ENCODE measurements at regions not wholly inside any gene's neighbourhood (a gene's known extent, or its start where the extent isn't known, plus 50 kb on each side); places are given as distances from the start of the nearest gene placed in this dataset.

DNA sequence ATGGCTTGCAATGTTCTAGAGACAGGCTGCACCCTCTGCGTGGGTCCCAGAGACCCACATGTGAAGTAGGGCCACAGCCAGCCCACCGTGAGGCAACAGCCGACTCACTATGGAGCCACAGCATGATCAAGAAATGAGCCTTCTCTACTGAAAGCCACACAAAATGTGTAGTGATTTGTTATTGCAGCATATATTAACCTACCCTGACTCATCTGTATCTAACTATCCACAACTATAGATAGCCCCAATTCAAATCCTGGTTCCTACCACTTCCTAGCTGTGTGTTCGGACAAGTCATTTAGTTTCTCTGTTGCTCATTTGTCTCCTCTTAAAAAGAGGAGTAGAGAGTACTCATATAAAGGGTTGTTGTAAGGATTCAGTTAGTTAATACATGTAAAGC, 1152.3 kb downstream of the BCL11B start:
- DNase-seq (ENCODE audit: low spot score) = no peak

DNA sequence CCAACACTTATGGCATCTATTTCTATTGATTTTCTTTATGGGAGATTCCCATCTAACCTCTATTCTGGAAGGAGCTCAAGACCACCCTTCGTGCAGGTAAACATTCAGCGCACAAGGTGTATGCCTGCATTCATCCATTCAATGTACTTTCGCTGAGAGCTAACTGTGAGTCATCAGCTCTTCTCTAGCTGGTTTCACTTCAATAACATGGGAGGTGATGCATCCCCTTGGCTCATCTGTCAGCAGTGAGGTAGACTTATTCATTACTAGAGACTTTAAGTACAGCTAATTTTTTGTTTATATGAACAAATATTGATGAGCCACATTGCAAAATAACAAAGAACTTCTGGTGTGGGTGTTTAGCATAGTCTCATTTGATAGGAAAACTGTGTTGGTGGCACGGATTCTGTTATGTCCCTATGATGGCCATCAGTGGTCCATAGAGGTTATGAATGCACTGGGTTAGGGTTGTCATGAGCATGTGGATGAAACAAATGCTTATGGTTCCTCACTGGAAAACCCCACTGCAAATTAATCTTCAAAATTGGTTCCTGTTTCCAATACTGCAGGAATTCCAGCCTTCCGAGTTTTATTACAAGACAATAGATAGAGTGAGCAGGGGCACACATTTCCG, 1151.0 kb downstream of the BCL11B start:
- DNase-seq (ENCODE audit: low spot score) = no peak

DNA sequence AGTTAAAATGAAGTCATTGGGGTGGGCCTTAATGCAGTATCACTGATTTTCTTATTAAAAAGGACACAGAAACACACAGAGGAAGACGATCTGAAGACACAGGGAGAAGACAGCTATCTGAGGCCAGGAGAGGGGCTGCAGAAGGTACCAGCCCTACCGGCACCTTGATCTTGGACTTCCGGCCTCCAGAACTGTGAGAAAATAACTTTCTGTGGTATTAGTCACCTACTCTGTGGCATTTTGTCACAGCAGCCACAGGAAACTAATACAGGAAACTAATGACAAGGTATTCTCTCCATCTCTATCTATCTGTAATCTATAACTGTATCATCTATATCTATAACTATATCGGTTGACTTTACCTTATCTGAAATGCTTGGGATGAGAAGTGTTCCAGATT, 1149.5 kb downstream of the BCL11B start:
- DNase-seq (ENCODE audit: low spot score) = no peak

DNA sequence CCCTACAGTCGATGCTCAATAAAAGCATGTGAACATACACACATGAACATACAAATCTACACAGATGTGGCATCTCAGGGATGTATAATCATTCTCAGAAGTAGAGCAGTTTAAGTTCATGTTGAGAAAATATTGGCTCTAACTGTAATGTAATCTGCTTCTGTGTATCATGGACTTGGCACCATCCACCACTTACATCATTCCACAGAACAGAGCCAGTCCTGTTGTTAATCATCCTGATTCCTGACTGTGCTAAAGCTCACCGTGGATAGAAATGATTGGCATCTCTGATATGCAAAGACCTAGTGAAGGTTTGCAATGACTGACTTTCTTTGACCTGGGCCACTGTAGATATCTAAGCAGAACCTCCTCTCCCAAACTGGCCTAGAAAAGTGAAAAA, 1141.3 kb downstream of the BCL11B start:
- DNase-seq (ENCODE audit: low spot score) = no peak

DNA sequence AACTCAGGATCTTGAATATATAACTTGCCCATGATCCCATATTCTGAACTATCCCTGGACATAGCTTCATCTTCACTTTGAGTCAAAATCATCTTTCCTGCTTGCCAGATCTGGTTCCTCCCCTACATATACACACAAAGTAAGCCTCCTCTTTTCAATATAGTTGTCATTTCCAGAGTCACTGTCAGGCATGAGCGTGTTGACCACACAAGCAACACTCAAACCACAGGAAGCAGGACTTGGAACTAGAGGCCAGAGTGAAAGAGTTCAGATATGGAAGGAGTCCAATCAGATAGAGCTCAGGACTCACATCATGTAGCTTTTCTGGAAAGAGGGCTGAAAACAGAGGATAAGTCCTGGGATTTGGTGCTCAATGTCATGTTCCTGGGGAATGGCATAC, 1140.6 kb downstream of the BCL11B start:
- no peak for DNase-seq (ENCODE audit: low spot score)

DNA sequence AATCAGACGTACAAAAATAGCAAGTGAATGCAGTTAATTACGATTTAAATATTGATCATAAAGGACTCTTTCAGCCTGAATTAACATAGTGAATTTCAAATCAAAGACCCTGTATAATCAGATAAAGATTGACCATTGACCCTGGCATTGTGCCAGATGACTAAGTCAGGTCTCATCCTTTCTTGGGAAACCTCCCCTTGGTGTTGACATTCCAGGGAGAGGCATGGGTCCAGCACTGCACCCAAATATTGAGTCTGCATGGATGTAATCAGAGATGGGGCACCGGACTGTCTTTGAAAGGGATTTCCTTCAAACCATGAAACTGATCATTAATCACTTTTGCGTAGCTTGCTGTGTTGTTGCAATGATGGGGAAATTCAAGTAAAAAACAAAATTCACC, 1138.2 kb downstream of the BCL11B start:
- DNase-seq (ENCODE audit: low spot score) = no peak

DNA sequence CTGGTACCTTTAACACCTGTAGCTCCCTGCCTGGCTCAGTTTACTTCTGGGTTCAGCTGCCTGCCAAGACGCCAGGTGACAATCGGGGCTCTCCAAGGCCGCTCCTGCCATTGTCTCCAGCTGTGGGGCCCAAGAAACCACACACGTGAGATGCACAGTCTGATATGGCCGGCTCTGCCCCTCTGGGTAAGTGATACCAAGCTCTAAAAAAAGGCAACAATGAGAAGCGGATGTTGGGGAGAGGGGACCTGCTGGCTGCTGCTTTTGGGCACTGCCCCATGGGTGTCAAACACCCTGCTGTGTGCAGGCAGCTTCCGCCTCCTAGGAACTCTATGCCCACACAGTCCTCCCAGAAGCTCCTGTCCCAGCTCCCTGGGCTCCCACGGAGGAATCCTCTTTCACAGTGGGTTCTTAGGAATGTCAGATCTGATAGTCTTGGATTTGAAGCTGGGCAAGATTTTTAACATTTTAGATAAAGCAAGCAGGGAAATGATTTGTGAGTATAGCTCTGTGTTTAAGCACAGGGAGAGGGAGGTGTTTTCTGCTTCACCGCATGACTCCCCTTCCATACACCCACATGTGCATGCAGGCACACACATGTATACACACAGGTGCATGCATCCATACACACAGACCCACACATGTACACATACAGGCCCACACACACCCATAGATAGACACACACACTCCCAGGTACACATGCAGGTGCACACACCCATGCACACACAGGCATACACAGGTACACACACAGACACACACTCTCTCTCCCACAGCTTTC, 1135.8 kb downstream of the BCL11B start:
- DNase-seq (ENCODE audit: low spot score) = no peak

DNA sequence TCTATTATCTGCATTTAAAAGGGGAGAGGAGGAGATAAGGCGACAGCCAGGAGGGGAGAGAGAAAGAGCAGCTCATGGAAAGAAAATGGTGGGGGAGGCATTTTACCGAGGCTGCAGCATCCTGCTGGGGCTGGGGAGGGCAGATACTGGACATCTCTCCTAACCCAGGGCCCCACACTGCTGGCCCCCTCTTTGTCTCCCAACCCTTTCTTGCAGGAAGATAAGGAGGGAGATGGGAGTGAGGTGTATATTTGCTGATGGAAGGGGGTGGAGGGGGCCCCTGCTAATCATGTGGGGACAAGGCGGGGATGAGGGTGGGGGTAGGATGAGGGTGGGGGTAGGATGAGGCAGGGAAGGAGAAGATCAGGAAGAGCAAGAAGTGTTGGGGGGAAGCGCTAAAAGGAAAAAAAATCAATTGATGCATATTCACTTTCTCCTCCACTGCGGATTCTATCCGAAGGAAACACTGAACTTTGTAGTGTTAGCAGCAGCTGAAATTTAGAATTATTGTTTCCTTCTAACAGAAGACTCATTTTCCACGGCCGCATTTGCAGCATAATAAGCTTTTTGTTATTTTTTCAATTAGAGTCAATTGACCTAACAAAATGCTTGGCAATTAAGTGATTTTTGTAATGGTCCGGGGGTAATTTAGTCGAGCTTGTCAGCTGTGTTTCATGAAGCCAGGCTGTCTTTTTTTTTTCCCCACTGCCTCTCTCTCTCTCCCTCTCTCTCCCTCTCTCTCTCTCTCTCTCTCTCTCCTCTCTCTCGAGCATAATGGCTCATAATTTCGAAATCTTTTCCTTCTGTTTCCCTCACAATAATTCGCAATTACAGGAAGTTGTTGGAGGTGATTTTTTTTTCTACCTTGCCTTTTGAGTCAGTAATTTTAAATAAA, 1134.6 kb downstream of the BCL11B start:
- no peak for DNase-seq (ENCODE audit: low spot score)

DNA sequence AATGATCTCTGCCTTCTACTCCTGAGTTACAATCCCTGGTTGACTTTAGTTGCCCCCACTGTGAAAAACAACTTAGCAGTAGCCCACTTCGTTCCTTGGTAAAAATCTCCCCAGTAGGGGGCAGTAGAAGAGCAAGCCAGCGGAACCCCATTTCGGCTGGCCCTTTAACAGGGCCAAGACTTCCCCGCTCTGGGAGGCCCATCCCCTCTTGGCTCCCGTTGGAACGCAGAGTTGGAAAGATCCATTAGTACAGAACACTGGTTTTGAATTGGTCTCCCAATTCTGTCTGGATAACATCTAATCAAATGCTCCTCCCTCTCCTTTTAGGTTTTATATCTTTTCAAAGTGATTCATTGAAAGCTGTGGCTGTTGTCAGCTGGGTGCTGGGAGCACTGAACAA, 1133.3 kb downstream of the BCL11B start:
- peak; percentile 17 for DNase-seq (ENCODE audit: low spot score)

DNA sequence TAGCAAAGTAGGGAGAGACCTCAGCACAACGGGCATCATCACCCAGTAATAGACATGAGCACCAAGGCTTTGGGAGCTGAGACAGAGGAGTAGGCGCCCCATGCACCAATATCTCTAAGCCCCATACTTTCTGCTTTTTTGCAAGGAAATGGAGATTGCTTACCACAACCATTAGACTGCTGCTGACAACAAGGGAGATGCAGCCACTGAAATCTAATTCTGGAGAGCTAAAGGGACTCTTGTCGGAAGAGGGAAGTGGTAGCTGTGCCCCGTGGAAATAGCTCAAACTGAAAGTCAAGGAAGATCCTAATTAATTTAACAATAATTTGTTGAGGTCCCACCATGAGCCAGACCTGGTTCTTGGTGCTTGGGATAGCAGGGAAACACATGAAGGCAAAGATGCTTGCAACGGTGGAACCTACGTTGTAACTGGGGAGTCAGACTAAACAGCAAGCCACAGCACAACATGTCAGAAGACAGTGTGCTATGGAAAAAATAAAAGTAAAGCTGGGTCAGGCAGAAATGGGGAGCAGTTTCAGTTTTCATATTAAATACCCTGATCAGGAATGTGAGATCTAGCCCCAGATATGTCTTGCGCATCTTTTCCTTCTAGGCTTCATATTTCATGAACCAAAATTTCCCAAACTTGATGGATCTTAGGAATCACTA, 1131.0 kb downstream of the BCL11B start:
- no peak for DNase-seq (ENCODE audit: low spot score)

DNA sequence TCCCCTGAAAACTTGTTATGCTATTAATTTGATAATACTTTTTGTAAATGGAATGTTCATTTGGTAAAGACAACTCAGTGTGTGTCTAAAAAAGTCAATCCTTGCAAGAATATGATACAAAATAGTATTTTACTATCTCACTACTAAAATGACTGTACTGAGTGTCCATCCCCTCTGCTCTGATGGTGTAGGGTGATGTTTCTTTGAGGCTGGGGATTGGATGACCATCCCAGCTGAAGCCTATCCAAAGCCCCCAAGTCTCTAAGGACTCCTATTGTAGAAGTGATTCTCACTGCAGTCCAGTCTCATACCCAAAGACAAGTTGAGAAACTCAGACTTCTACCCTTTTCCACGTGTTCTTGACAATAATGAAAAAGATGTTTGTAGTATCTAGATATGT, 1128.4 kb downstream of the BCL11B start:
- no peak for DNase-seq (ENCODE audit: low spot score)

DNA sequence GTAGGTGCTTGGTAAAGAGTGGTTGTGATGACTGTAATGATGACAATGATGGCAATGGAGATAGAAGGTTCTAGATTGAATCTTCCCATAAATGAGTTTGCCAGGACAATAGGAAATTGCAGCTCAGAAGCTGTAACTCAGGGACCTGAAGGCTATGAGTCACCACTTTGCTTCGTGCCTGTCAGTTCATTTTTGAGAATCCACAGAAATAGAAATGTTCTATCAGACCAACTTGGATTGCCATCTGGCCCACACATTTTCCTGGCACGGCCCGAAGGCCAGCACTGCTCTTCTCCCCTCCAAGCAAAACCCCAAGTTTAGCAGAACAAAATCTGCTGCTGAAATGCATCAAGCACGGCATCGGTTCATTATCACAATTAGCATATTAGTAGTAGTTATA, 1127.0 kb downstream of the BCL11B start:
- peak; percentile 6 for DNase-seq (ENCODE audit: low spot score)

DNA sequence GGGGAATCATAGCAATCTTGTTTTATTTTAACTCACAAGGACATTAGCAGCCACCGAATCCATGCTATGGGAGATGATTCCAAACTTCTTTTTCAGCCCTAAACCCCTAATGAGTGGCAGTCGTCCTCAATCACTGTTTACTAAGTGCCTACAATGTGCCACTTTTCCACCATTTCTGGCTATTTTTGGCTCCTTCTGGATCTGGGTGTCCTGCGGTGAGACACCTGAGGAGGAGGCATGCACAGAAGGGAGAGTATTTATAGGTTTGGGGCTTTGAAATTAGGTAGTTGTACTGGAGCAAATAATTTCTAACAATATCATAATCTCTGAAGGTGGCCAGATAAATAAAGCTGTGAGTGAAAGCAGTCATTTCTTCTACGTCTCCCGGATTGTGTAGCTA, 1125.6 kb downstream of the BCL11B start:
- DNase-seq (ENCODE audit: low spot score) = no peak

DNA sequence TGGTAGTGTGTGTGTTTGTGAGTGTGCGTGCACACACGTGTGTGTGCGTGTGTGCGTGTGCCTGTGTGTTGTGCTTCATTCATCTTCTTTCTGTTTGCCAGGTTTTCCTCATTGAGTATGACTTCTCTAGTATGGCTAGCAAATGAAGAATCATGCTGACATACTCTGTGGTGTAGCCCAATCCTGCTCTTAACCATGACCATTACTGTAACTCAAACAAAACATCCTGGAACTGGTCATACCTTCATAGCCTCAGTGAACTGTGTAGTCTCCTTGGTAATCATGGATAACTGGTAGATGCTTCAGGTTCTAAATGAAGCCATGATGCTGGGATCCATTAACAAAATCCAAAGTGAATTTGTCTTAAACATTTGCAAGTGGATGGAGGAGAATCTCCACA, 1117.7 kb downstream of the BCL11B start:
- no peak for DNase-seq (ENCODE audit: low spot score)

DNA sequence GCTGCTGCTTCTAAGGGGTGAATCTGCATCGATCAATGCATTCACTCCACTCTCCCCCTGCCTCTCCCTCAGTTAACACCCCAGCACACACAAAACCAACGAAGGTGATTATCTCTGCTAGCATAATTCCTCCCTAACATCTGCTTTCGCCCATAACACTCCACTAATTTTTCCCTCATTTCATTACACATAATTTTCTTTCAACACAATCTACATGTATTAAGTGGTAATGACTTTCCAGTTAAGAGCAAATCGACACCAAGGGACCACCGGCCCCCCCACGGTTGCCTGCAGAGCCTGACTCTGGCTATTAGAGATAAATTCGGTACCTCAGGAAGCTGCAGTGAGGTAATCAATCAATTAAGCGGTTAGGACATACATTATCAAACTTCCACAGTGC, 1115.6 kb downstream of the BCL11B start:
- DNase-seq (ENCODE audit: low spot score) = no peak

DNA sequence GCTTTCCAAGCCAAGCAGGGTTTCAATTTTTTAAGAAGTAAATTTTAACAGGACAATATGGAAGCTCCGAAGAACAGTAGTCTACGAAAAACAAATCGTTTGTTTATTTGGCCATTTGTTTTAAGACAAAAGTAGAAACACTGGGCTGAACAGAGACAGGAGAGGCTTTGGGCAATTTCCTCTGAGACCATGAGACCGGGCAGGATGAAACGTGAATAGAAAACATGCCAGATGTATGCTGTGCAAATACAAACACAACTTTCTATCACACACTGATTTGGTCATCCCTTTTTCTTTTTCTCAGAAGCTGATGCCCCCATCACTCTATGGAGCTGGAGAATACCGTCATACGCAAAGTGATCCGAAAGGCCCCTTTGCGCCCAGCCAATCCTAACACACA, 1111.1 kb downstream of the BCL11B start:
- no peak for DNase-seq (ENCODE audit: low spot score)

DNA sequence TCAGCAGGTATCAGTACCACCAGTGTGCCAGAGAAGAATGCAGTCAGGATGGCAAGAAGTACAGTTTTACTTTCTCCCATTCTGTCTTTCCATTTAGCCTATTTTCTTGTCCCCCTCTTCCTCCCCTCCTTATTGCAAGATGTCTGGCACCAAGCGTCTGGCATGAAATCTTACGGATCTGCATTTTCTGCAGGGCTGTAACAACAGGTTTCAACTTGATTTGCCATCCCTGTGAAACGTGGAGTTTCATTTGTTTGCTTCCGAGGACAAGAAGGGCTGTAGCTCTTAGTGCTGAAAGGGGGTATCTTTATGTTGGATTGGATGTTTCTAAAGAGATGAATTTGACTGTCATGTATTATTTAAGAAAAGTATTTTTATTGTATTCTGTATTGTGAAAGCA, 1110.6 kb downstream of the BCL11B start:
- no peak for DNase-seq (ENCODE audit: low spot score)

DNA sequence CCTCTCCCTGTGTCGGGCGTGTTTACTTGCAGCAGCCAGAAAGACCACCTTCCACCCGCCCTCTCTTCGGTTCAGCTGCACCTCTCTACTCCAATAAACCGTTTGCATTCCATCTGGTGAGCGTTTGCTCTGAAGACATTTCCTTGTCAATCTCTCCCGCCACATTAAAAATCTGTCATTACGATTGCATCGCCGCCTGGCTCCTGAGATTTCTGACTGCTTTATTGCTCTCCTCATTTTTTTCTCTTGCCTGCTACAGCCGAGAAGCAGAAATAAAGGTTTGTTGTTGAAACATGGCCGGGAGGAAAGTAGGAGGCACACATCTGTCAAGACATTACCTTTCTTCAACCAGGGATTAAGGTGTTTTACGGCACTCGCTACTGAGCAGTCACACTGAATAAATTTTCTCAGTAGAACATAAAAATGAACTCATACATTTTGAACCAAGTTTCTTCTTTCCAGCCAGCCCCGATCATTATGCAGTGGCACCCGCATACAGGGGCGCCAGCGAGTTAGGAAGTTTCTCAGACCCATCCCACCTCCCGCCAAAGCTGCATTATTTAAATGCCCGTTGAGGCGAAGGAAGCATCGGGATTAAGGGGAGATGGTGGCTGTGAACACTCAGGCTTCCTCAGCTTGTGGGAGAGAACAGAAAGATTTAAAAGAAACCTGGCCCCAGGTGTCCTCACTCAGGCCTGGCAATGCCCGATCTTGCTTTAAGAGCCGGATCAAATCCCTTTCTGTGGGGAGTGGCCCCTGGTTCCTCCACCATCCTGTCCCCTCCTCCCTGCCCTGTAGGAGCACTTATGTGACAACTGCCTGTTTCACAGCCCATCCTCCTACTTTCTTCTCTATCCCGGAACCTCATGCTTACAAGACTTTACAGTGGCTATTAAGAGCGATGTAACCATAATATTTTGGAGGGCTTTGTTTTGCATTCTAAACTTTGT, 1108.9 kb downstream of the BCL11B start:
- DNase-seq (ENCODE audit: low spot score) = no peak

DNA sequence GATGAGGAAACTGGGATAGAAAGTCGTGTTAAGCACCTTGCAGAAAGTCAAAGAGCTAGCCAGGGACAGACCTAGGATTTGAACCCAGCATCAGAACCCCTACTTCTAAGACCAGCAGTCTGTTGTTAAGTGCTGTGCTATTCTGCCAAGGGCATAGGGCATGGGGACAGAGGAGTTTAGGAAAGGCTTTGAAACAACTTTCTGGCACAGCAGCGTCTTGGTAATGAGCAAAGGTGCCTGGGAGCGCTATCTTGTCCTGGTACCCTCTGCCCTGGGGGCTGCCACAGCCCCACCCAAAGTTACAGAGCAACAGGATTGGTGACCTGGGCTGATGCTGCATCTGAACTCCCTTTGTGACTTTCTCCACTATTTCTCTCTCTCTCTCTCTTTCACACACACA, 1108.1 kb downstream of the BCL11B start:
- DNase-seq (ENCODE audit: low spot score) = no peak

DNA sequence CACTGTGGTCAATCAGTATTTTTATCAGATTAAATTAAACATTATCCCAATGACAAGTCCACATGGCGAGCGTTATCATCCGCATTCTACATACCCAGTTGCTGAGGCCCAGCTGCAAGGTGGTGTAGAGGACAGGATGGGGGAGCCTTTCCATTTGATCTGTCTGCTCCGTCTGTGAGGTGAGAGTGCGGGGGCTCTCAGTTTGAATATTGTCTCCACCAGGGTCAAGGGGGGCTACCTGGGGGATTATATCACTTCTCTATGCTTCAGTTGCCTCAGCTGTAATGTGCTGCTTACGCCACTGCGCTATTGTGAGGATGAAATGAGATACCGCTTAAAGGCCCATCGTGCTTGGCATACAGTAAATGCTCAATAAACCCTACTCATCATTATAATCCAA, 1106.0 kb downstream of the BCL11B start:
- no peak for DNase-seq (ENCODE audit: low spot score)

DNA sequence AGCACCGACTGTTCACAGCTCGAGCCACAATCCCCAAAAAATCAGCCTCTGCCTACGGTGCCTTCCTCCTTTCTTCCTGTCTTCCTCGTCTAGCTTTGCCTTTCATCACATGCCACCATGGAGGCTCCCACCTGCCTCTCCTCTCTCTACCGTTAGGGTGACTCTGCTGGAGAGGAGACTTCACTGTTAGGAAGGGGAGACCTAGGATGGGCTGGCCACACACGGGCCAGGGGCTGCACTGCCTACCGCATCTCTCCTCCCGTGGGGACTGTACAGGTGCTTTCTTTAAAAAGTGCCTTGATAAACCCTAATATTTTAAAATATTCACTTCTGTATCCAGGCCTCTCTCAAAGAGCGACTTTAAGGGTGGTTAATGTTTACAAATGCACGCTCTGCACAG, 1104.7 kb downstream of the BCL11B start:
- DNase-seq (ENCODE audit: low spot score) = no peak

Data from AG08395 (cell line).